ENCODE measurements at regions not wholly inside any gene's neighbourhood (a gene's known extent, or its start where the extent isn't known, plus 50 kb on each side); places are given as distances from the start of the nearest gene placed in this dataset.
A peak's percentile ranks its signal among the peaks of the same experiment; 100 is the strongest.

- ChIA-PET POLR2A (no interaction called here), CTCF (ENCODE audit: low intra/inter-chr PET ratio, low total read pairs) (no interaction called here)
- H3K4me1 ChIP-seq (ENCODE audit: insufficient read depth, low read length), result peaks cover 10% of the 10 kb centered on the region
- WGBS (ENCODE audit: low lambda C conversion rate), result 14% methylated on average over 2 of the region's 2 CpGs
- H3K9ac ChIP-seq (ENCODE audit: insufficient read depth, low read depth, low read length), result no peak overlapping the region
- in situ Hi-C loops (cut with HindIII; ENCODE audit: extremely low pct_ligation_motif_present, low pct_unique_long_range_greater_than_20kb), result no loop called here
- H3K79me2 ChIP-seq (ENCODE audit: insufficient read depth, low read length), result no peaks in the 10 kb centered on the region
- intact Hi-C loops (cut with micrococcal nuclease; ENCODE audit: unreplicated experiment), result loop anchor here (1.0 kb wide), 1 partner anchor 20 kb away; no protein-coding TSS in a partner anchor
- BruUV-seq (replicated peaks), result no TSS peak
- H3K36me3 ChIP-seq (replicated peaks in 1 of 2; ENCODE audit: control insufficient read depth in 1 of 2, insufficient read depth in 2 of 2, low read length in 2 of 2), result no peaks in the 10 kb centered on the region
- DNase-seq (ENCODE audit: low spot score) (no peak), FAIRE-seq (no peak), ATAC-seq (peak; percentile 62; the same call in 2 of the 3 replicates)
- no peak overlapping the region for H3K4me3 ChIP-seq (replicated peaks in 1 of 3; ENCODE audit: insufficient read depth in 1 of 3, low read depth in 2 of 3, low read length in 3 of 3)
- H3K27me3 ChIP-seq (ENCODE audit: control insufficient read depth in 1 of 2, insufficient read depth in 2 of 2, low read length in 2 of 2), result no peaks in the 10 kb centered on the region
- no peak overlapping the region for H3K27ac ChIP-seq (ENCODE audit: extremely low read length, insufficient read depth, low read length)
- H3K4me2 ChIP-seq (ENCODE audit: low read depth, low read length), result no peak overlapping the region
- no peaks in the 10 kb centered on the region for H3K9me3 ChIP-seq (ENCODE audit: low read length)
- H4K20me1 ChIP-seq (ENCODE audit: insufficient read depth, low read length), result no peaks in the 10 kb centered on the region
- no peak overlapping the region for H2AFZ ChIP-seq (ENCODE audit: low read length)
- TF ChIP-seq FOXO4 (CRISPR knock-in tag; conservative IDR thresholded peaks at IDR 0.05), result no peak
- TF ChIP-seq CHD2 (IDR thresholded peaks at IDR 0.05; ENCODE audit: low read depth, low read length), result no peak
- peak; percentile 60 for TF ChIP-seq HNF4A (CRISPR knock-in tag; IDR thresholded peaks at IDR 0.05)
- TF ChIP-seq CEBPZ (IDR thresholded peaks at IDR 0.05; ENCODE audit: low read length), result no peak
- 0 out of 2 replicates have a peak, but pooled peaks have one; percentile 39 for TF ChIP-seq AHDC1 (CRISPR knock-in tag; IDR thresholded peaks at IDR 0.05; ENCODE audit: borderline replicate concordance)
- no peak for TF ChIP-seq PRDM15 (CRISPR knock-in tag; IDR thresholded peaks at IDR 0.05)
- TF ChIP-seq KLF12 (CRISPR knock-in tag; IDR thresholded peaks at IDR 0.05; ENCODE audit: borderline replicate concordance), result no peak
- no peak for TF ChIP-seq DPF2 (CRISPR knock-in tag; IDR thresholded peaks at IDR 0.05; ENCODE audit: borderline replicate concordance, low read depth)
Measured at GRCh38 chr5:41617843-41618515, 107.6 kb upstream of the PLCXD3 start.
